Neural progenitor cell (in vitro differentiated cells): ENCODE measurements at regions not wholly inside any gene's neighbourhood (a gene's known extent, or its start where the extent isn't known, plus 50 kb on each side); places are given as distances from the start of the nearest gene placed in this dataset.
A peak's percentile ranks its signal among the peaks of the same experiment; 100 is the strongest.

ENCODE experiments used
- DNase-seq: peaks from one replicate; pipeline ENCODE4 v3.0.0-alpha.2; 2016; ENCODE audit warnings: low spot score
- H2AFZ ChIP-seq: fragments of 200-600 bp; sonication (generic); replicated peaks from 2 replicates; pipeline ENCODE4 v1.6.1; 2016; ENCODE audit warnings: antibody characterized with exemption
- H3F3A ChIP-seq: fragments of 200-600 bp; sonication (generic); 2 replicates; pipeline ENCODE4 v1.6.1; 2016; ENCODE audit warnings: antibody characterized with exemption, low read depth
- H3K27ac ChIP-seq: fragments of 200-600 bp; sonication (generic); 2 replicates; pipeline ENCODE4 v1.5.1; 2016; ENCODE audit warnings: mild to moderate bottlenecking
- H3K27me3 ChIP-seq: fragments of 200-600 bp; sonication (generic); 2 replicates; pipeline ENCODE4 v1.6.1; 2016; ENCODE audit warnings: mild to moderate bottlenecking, moderate library complexity
- H3K36me3 ChIP-seq: fragments of 200-600 bp; sonication (generic); 2 replicates; pipeline ENCODE4 v1.5.1; 2016
- H3K4me1 ChIP-seq: fragments of 200-600 bp; sonication (generic); 2 replicates; pipeline ENCODE4 v1.6.1; 2016; ENCODE audit warnings: mixed run types
- H3K4me2 ChIP-seq: fragments of 200-600 bp; sonication (generic); 2 replicates; pipeline ENCODE4 v1.6.1; 2016
- H3K4me3 ChIP-seq: fragments of 200-600 bp; sonication (generic); 2 replicates; pipeline ENCODE4 v1.5.1; 2016
- H3K79me2 ChIP-seq: fragments of 200-600 bp; sonication (generic); 2 replicates; pipeline ENCODE4 v1.6.1; 2016; ENCODE audit warnings: low read depth
- H3K9ac ChIP-seq: fragments of 200-600 bp; sonication (generic); 2 replicates; pipeline ENCODE4 v1.6.1; 2016
- H3K9me3 ChIP-seq: fragments of 200-600 bp; sonication (generic); 2 replicates; pipeline ENCODE4 v1.5.1; 2016; ENCODE audit warnings: low read depth
- H4K20me1 ChIP-seq: fragments of 200-600 bp; sonication (generic); 2 replicates; pipeline ENCODE4 v1.6.1; 2016; ENCODE audit warnings: low read depth
- H3K27ac Mint-ChIP-seq: 3 replicates; pipeline ENCODE4 v1.8.0; 2021; ENCODE audit warnings: mixed read lengths
- H3K27me3 Mint-ChIP-seq: 2 replicates; pipeline ENCODE4 v1.8.0; 2022; ENCODE audit warnings: low read depth, mild to moderate bottlenecking, inconsistent platforms, moderate library complexity, mixed read lengths; ENCODE audit not compliant: insufficient read depth
- H3K36me3 Mint-ChIP-seq: 3 replicates; pipeline ENCODE4 v1.8.0; 2021; ENCODE audit warnings: mixed read lengths
- H3K4me1 Mint-ChIP-seq: 3 replicates; pipeline ENCODE4 v1.8.0; 2021; ENCODE audit warnings: mixed read lengths
- H3K4me3 Mint-ChIP-seq: 3 replicates; pipeline ENCODE4 v1.8.0; 2021; ENCODE audit warnings: mild to moderate bottlenecking, moderate library complexity, mixed read lengths
- H3K9me3 Mint-ChIP-seq: 3 replicates; pipeline ENCODE4 v1.8.0; 2020; ENCODE audit warnings: mixed read lengths
- EZH2 ChIP-seq: fragments of 200-600 bp; sonication (generic); IDR thresholded peaks from 2 replicates; pipeline ENCODE4 v1.6.1; 2017; ENCODE audit warnings: antibody characterized with exemption, mild to moderate bottlenecking, moderate library complexity
- EZH2phosphoT487 ChIP-seq: fragments of 200-600 bp; sonication (generic); IDR thresholded peaks from 2 replicates; pipeline ENCODE4 v1.6.1; 2017; ENCODE audit warnings: antibody characterized with exemption
- TF ChIP-seq, protein P1 (sequence below): fragments of 200-600 bp; sonication (generic); IDR thresholded peaks from 2 replicates; pipeline ENCODE4 v1.5.1; 2017; ENCODE audit warnings: antibody characterized with exemption, mild to moderate bottlenecking

DNA sequence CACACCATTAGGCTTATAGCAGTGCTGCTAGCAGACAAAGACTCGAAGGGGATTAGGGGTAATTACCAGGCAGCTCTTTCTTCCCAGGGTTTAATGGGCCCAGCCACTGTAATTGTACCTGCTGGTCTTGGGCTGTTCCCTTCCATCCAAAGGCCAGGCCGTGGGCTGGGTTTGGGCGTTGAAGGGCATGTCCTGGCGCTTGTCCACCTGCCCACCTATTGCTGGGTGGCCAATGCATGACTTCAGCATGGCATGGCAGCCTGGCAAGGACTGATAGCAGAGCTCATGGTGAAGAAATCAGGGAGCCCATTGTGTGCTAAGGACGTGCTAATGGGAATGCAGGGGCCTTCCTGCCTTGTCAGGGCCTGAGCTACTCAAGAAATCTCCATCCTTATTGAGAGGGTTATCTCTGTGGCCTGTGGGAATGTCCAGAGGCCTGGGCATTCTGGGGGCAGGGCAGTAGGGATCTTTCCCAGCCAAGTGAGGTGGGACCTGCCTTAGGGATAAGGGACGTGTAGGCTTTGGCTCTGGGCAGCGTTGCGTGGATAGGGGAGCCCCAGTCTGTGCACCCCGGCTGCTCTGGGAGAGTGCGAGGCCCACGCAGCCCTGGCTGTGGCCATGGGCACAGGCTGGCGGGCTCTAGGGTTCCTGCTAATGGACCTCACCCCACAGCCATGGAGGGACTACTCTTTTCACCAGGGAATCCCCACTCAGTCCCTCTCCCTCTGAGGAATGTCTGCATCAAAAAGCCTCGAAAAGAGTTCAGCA, 116.1 kb upstream of the PITX1 start:
- Mint-ChIP-seq H3K9me3 (peaks cover 5% of the 10 kb centered on the region), H3K36me3 (no peaks in the 10 kb centered on the region), H3K27ac (no peak overlapping the region), H3K27me3 (peaks cover 22% of the 10 kb centered on the region), H3K4me1 (no peaks in the 10 kb centered on the region), H3K4me3 (no peak overlapping the region)
- H3K27me3 ChIP-seq, result peaks cover 14% of the 10 kb centered on the region
- no peak overlapping the region for H3K27ac ChIP-seq
- H3K9me3 ChIP-seq, result no peaks in the 10 kb centered on the region
- no peak overlapping the region for H2AFZ ChIP-seq
- peak overlapping the region; percentile 22 for H3K4me2 ChIP-seq
- no peaks in the 10 kb centered on the region for H3K36me3 ChIP-seq
- DNase-seq, result peak; percentile 86
- H3K9ac ChIP-seq, result no peak overlapping the region
- H4K20me1 ChIP-seq, result peaks cover 3% of the 10 kb centered on the region
- H3K79me2 ChIP-seq, result no peaks in the 10 kb centered on the region
- no peak overlapping the region for H3K4me3 ChIP-seq
- H3K4me1 ChIP-seq, result peaks cover 25% of the 10 kb centered on the region
- H3F3A ChIP-seq, result peaks cover 14% of the 10 kb centered on the region
- TF ChIP-seq, protein P1, sequence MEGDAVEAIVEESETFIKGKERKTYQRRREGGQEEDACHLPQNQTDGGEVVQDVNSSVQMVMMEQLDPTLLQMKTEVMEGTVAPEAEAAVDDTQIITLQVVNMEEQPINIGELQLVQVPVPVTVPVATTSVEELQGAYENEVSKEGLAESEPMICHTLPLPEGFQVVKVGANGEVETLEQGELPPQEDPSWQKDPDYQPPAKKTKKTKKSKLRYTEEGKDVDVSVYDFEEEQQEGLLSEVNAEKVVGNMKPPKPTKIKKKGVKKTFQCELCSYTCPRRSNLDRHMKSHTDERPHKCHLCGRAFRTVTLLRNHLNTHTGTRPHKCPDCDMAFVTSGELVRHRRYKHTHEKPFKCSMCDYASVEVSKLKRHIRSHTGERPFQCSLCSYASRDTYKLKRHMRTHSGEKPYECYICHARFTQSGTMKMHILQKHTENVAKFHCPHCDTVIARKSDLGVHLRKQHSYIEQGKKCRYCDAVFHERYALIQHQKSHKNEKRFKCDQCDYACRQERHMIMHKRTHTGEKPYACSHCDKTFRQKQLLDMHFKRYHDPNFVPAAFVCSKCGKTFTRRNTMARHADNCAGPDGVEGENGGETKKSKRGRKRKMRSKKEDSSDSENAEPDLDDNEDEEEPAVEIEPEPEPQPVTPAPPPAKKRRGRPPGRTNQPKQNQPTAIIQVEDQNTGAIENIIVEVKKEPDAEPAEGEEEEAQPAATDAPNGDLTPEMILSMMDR, result no peak
- peak; percentile 84 for TF ChIP-seq EZH2phosphoT487
- TF ChIP-seq EZH2, result no peak

DNA sequence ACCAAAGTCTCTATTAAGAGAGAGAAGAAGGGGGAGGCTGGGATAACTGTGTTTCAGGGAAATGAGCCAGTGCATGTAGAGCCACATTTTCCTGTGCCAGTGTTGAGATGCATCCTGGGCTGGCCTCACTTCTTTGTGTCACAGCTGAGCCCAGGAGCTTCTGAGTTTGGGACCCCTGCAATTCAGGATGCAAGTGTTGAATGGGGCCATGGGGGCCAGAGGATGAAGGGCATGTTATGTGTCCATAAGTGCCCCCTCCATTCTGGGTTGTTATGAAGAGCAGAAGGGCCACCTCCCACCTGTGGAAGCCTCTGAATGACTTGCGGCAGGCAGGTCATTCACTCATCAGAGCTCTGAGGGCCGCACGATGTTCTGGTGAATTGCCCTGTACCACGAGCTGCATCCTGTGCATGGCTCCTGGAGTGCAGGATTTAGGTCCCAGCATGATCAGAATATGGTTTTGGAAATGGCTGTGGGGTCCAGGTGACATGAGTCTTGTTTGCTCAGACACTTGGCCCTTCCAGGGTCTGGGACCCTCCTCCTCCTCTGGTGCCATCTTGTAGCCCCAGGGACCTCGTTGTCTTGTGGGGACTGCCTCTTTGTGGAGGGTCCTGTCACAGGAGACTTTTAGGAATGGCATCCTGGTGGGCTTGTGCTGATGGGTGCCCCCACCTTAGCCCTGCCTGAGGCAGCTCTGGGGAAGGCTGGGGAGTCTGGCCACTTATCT, 115.4 kb upstream of the PITX1 start:
- Histone ChIP-seq H3K27me3 (peaks cover 14% of the 10 kb centered on the region), H3K36me3 (no peaks in the 10 kb centered on the region), H4K20me1 (peaks cover 3% of the 10 kb centered on the region), H3K9me3 (no peaks in the 10 kb centered on the region), H3K4me1 (peaks cover 25% of the 10 kb centered on the region), H3K4me3 (no peak overlapping the region), H3K27ac (no peak overlapping the region), H3K79me2 (no peaks in the 10 kb centered on the region), H3K4me2 (peak overlapping the region; percentile 22), H2AFZ (no peak overlapping the region), H3K9ac (no peak overlapping the region), H3F3A (peaks cover 14% of the 10 kb centered on the region)
- no peaks in the 10 kb centered on the region for H3K4me1 Mint-ChIP-seq
- H3K27ac Mint-ChIP-seq, result no peak overlapping the region
- H3K27me3 Mint-ChIP-seq, result peaks cover 20% of the 10 kb centered on the region
- H3K36me3 Mint-ChIP-seq, result no peaks in the 10 kb centered on the region
- no peak for DNase-seq
- H3K4me3 Mint-ChIP-seq, result no peak overlapping the region
- peaks cover 5% of the 10 kb centered on the region for H3K9me3 Mint-ChIP-seq
- TF ChIP-seq EZH2phosphoT487, result no peak
- TF ChIP-seq, protein P1, result no peak
- no peak for TF ChIP-seq EZH2

DNA sequence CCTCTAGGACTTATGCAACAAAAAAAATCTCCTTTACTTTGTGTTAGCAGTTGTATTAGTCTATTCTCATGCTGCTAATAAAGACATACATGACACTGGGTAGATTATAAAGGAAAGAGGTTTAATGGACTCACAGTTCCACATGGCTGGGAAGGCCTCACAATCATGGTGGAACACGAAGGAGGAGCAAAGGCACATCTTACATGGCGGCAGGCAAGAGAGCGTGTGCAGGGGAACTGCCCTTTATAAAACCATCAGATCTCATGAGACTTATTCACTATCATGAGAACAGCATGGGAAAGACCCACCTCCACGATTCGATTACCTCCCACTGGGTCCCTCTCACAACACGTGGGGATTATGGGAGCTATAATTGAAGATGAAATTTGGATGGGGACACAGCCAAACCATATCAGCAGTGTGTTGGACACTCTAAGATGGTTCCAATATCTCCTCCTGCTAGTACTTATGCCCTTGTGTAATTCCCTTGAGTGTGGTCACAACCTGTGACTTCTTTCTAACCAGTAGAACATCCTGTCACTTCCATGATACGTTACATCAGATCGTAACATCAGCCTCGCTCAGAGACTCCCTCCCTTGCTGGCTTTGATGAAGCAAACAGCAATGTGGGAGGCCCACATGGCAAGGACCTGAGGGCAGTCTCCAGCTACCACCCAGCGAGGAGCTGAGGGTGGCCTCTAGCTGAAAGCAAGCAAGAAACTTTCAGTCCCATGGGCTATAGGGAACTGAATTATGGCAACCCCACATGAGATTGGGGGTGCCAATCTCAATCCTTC, 113.5 kb upstream of the PITX1 start:
- no peaks in the 10 kb centered on the region for H3K36me3 Mint-ChIP-seq
- DNase-seq, result no peak
- H3K4me2 ChIP-seq, result no peak overlapping the region
- H3K36me3 ChIP-seq, result no peaks in the 10 kb centered on the region
- no peak overlapping the region for H3K27ac Mint-ChIP-seq
- peaks cover 7% of the 10 kb centered on the region for H3K9me3 Mint-ChIP-seq
- peaks cover 14% of the 10 kb centered on the region for H3F3A ChIP-seq
- H3K27ac ChIP-seq, result no peak overlapping the region
- H3K4me3 ChIP-seq, result no peak overlapping the region
- no peak overlapping the region for H3K4me3 Mint-ChIP-seq
- no peak overlapping the region for H3K9ac ChIP-seq
- H4K20me1 ChIP-seq, result peaks cover 3% of the 10 kb centered on the region
- H2AFZ ChIP-seq, result no peak overlapping the region
- H3K4me1 Mint-ChIP-seq, result no peaks in the 10 kb centered on the region
- H3K4me1 ChIP-seq, result peaks cover 25% of the 10 kb centered on the region
- H3K27me3 Mint-ChIP-seq, result peaks cover 16% of the 10 kb centered on the region
- no peaks in the 10 kb centered on the region for H3K9me3 ChIP-seq
- no peak for TF ChIP-seq EZH2phosphoT487
- TF ChIP-seq, protein P1, result no peak
- no peak for TF ChIP-seq EZH2
- H3K79me2 ChIP-seq, result no peaks in the 10 kb centered on the region
- H3K27me3 ChIP-seq, result peaks cover 7% of the 10 kb centered on the region
